GM23338 (cell line): ENCODE measurements at regions not wholly inside any gene's neighbourhood (a gene's known extent, or its start where the extent isn't known, plus 50 kb on each side); places are given as distances from the start of the nearest gene placed in this dataset.

ENCODE experiments used
- CREB1 ChIP-seq: fragments of 250-450 bp; sonication (Bioruptor Pico); IDR thresholded peaks from 2 replicates; pipeline ENCODE4 v1.5.0; 2020; ENCODE audit warnings: low read depth, mild to moderate bottlenecking, moderate library complexity
- EZH2 ChIP-seq: fragments of 200-600 bp; sonication (generic); IDR thresholded peaks from one replicate; pipeline ENCODE4 v1.8.0; 2017; ENCODE audit warnings: antibody characterized with exemption, mild to moderate bottlenecking, low read depth; ENCODE audit not compliant: unreplicated experiment
- EZH2phosphoT487 ChIP-seq: fragments of 200-600 bp; sonication (generic); IDR thresholded peaks from one replicate; pipeline ENCODE4 v1.8.1; 2018; ENCODE audit warnings: antibody characterized with exemption; ENCODE audit not compliant: unreplicated experiment
- JUNB ChIP-seq: IDR thresholded peaks from one replicate; pipeline ENCODE4 v1.6.1; 2016; ENCODE audit warnings: antibody characterized with exemption; ENCODE audit not compliant: unreplicated experiment
- NANOG ChIP-seq: IDR thresholded peaks from 2 replicates; pipeline ENCODE4 v1.6.1; 2016; ENCODE audit warnings: antibody characterized with exemption, borderline replicate concordance
- POLR2AphosphoS5 ChIP-seq: IDR thresholded peaks from 2 replicates; pipeline ENCODE4 v1.6.1; 2016; ENCODE audit warnings: antibody characterized with exemption, low read depth
- STAT1 ChIP-seq: IDR thresholded peaks from one replicate; pipeline ENCODE4 v1.6.1; 2016; ENCODE audit warnings: antibody characterized with exemption; ENCODE audit not compliant: unreplicated experiment
- ZNF114 ChIP-seq: fragments of 250-450 bp; sonication (Bioruptor Pico); IDR thresholded peaks from 2 replicates; pipeline ENCODE4 v1.5.0; 2020; ENCODE audit warnings: mild to moderate bottlenecking, moderate library complexity
- TF ChIP-seq, protein P1 (sequence below), 2 experiments: fragments of 200-600 bp in 1 of 2; sonication (generic) in 1 of 2; conservative IDR thresholded peaks; 2 replicates each; pipeline versions ENCODE4 v1.5.1 to v1.6.1; 2016 to 2017; ENCODE audit warnings: antibody characterized with exemption in 2 of 2, low read depth in 2 of 2, mild to moderate bottlenecking in 2 of 2, moderate library complexity in 1 of 2
- TF ChIP-seq, protein P2 (sequence below): IDR thresholded peaks from one replicate; pipeline ENCODE4 v1.6.1; 2018; ENCODE audit warnings: antibody characterized with exemption; ENCODE audit not compliant: unreplicated experiment
- TF ChIP-seq, protein P3 (sequence below): fragments of 250-450 bp; sonication (Bioruptor Pico); IDR thresholded peaks from 2 replicates; pipeline ENCODE4 v1.5.0; 2020; ENCODE audit warnings: mild to moderate bottlenecking, moderate library complexity

DNA sequence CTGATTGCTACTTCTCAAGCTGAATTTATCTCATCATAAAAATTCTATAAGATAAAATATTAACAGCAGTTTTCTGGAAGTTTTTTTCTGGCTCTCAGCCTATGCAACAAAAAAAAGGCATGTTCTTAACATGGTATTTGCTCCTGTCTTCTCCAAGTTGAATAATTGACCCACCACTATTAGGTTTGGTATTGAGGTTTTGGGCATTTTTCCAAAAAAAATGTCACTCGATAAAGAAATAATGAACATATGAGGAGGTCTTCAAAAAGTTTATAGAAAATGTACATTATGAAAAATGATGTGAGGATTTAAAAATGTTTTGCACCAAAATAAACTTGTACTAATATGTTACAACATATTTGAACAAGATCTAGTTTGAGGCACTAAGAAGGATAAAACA lies 808.6 kb upstream of the RAG2 start:
- TF ChIP-seq, protein P1, sequence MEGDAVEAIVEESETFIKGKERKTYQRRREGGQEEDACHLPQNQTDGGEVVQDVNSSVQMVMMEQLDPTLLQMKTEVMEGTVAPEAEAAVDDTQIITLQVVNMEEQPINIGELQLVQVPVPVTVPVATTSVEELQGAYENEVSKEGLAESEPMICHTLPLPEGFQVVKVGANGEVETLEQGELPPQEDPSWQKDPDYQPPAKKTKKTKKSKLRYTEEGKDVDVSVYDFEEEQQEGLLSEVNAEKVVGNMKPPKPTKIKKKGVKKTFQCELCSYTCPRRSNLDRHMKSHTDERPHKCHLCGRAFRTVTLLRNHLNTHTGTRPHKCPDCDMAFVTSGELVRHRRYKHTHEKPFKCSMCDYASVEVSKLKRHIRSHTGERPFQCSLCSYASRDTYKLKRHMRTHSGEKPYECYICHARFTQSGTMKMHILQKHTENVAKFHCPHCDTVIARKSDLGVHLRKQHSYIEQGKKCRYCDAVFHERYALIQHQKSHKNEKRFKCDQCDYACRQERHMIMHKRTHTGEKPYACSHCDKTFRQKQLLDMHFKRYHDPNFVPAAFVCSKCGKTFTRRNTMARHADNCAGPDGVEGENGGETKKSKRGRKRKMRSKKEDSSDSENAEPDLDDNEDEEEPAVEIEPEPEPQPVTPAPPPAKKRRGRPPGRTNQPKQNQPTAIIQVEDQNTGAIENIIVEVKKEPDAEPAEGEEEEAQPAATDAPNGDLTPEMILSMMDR (conservative IDR thresholded peaks at IDR 0.05; ENCODE audit: low read depth in 2 of 2) = no peak
- TF ChIP-seq CREB1 (CRISPR knock-in tag) (no peak), EZH2 (no peak), EZH2phosphoT487 (no peak), POLR2AphosphoS5 (no peak), JUNB (no peak), STAT1 (no peak), ZNF114 (CRISPR knock-in tag) (no peak), NANOG (no peak)
- TF ChIP-seq, protein P2, sequence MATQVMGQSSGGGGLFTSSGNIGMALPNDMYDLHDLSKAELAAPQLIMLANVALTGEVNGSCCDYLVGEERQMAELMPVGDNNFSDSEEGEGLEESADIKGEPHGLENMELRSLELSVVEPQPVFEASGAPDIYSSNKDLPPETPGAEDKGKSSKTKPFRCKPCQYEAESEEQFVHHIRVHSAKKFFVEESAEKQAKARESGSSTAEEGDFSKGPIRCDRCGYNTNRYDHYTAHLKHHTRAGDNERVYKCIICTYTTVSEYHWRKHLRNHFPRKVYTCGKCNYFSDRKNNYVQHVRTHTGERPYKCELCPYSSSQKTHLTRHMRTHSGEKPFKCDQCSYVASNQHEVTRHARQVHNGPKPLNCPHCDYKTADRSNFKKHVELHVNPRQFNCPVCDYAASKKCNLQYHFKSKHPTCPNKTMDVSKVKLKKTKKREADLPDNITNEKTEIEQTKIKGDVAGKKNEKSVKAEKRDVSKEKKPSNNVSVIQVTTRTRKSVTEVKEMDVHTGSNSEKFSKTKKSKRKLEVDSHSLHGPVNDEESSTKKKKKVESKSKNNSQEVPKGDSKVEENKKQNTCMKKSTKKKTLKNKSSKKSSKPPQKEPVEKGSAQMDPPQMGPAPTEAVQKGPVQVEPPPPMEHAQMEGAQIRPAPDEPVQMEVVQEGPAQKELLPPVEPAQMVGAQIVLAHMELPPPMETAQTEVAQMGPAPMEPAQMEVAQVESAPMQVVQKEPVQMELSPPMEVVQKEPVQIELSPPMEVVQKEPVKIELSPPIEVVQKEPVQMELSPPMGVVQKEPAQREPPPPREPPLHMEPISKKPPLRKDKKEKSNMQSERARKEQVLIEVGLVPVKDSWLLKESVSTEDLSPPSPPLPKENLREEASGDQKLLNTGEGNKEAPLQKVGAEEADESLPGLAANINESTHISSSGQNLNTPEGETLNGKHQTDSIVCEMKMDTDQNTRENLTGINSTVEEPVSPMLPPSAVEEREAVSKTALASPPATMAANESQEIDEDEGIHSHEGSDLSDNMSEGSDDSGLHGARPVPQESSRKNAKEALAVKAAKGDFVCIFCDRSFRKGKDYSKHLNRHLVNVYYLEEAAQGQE = no peak
- TF ChIP-seq, protein P3, sequence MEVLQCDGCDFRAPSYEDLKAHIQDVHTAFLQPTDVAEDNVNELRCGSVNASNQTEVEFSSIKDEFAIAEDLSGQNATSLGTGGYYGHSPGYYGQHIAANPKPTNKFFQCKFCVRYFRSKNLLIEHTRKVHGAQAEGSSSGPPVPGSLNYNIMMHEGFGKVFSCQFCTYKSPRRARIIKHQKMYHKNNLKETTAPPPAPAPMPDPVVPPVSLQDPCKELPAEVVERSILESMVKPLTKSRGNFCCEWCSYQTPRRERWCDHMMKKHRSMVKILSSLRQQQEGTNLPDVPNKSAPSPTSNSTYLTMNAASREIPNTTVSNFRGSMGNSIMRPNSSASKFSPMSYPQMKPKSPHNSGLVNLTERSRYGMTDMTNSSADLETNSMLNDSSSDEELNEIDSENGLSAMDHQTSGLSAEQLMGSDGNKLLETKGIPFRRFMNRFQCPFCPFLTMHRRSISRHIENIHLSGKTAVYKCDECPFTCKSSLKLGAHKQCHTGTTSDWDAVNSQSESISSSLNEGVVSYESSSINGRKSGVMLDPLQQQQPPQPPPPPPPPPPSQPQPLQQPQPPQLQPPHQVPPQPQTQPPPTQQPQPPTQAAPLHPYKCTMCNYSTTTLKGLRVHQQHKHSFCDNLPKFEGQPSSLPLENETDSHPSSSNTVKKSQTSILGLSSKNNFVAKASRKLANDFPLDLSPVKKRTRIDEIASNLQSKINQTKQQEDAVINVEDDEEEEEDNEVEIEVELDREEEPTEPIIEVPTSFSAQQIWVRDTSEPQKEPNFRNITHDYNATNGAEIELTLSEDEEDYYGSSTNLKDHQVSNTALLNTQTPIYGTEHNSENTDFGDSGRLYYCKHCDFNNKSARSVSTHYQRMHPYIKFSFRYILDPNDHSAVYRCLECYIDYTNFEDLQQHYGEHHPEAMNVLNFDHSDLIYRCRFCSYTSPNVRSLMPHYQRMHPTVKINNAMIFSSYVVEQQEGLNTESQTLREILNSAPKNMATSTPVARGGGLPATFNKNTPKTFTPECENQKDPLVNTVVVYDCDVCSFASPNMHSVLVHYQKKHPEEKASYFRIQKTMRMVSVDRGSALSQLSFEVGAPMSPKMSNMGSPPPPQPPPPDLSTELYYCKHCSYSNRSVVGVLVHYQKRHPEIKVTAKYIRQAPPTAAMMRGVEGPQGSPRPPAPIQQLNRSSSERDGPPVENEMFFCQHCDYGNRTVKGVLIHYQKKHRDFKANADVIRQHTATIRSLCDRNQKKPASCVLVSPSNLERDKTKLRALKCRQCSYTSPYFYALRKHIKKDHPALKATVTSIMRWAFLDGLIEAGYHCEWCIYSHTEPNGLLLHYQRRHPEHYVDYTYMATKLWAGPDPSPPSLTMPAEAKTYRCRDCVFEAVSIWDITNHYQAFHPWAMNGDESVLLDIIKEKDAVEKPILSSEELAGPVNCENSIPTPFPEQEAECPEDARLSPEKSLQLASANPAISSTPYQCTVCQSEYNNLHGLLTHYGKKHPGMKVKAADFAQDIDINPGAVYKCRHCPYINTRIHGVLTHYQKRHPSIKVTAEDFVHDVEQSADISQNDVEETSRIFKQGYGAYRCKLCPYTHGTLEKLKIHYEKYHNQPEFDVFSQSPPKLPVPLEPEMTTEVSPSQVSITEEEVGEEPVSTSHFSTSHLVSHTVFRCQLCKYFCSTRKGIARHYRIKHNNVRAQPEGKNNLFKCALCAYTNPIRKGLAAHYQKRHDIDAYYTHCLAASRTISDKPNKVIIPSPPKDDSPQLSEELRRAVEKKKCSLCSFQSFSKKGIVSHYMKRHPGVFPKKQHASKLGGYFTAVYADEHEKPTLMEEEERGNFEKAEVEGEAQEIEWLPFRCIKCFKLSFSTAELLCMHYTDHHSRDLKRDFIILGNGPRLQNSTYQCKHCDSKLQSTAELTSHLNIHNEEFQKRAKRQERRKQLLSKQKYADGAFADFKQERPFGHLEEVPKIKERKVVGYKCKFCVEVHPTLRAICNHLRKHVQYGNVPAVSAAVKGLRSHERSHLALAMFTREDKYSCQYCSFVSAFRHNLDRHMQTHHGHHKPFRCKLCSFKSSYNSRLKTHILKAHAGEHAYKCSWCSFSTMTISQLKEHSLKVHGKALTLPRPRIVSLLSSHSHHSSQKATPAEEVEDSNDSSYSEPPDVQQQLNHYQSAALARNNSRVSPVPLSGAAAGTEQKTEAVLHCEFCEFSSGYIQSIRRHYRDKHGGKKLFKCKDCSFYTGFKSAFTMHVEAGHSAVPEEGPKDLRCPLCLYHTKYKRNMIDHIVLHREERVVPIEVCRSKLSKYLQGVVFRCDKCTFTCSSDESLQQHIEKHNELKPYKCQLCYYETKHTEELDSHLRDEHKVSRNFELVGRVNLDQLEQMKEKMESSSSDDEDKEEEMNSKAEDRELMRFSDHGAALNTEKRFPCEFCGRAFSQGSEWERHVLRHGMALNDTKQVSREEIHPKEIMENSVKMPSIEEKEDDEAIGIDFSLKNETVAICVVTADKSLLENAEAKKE (CRISPR knock-in tag) = no peak
